ENCODE measurements at regions not wholly inside any gene's neighbourhood (a gene's known extent, or its start where the extent isn't known, plus 50 kb on each side); places are given as distances from the start of the nearest gene placed in this dataset.
"Not testable (repeated sequence)": the region's sequence is repeated elsewhere in the genome, so short reads cannot be mapped to it uniquely, and the experiment has no call there.

- no peak for DNase-seq
These were observed 670.7 kb upstream of the ZNF804A start for GRCh38 chr2:183927406-183928325.

- no peak for DNase-seq
These were observed 663.3 kb upstream of the ZNF804A start for GRCh38 chr2:183935005-183935404.

GRCh38 chr2:183937220-183937619, 661.1 kb upstream of the ZNF804A start:
- no peak for DNase-seq

- no peak for DNase-seq
These were observed 652.1 kb upstream of the ZNF804A start for GRCh38 chr2:183946193-183946592.

GRCh38 chr2:183948861-183949260, 649.5 kb upstream of the ZNF804A start:
- no peak for DNase-seq

- no peak for DNase-seq
These were observed 647.7 kb upstream of the ZNF804A start for GRCh38 chr2:183950673-183951072.

GRCh38 chr2:183951630-183952029, 646.7 kb upstream of the ZNF804A start:
- no peak for DNase-seq

- DNase-seq, result no peak
These were observed 645.6 kb upstream of the ZNF804A start for GRCh38 chr2:183952741-183953140.

- no peak for DNase-seq
These were observed 634.7 kb upstream of the ZNF804A start for GRCh38 chr2:183963609-183964008.

- DNase-seq, result no peak
These were observed 633.8 kb upstream of the ZNF804A start for GRCh38 chr2:183964565-183964964.

GRCh38 chr2:183967756-183968155, 630.6 kb upstream of the ZNF804A start:
- no peak for DNase-seq

GRCh38 chr2:183975676-183976075, 622.7 kb upstream of the ZNF804A start:
- DNase-seq, result not testable (repeated sequence)

- no peak for DNase-seq
These were observed 613.5 kb upstream of the ZNF804A start for GRCh38 chr2:183984871-183985270.

GRCh38 chr2:183991968-183992367, 606.4 kb upstream of the ZNF804A start:
- DNase-seq, result no peak

GRCh38 chr2:183993052-183993451, 605.3 kb upstream of the ZNF804A start:
- DNase-seq, result no peak

GRCh38 chr2:183995632-183996031, 602.7 kb upstream of the ZNF804A start:
- no peak for DNase-seq

GRCh38 chr2:183996825-183997793, 601.2 kb upstream of the ZNF804A start:
- DNase-seq, result no peak

- no peak for DNase-seq
These were observed 600.1 kb upstream of the ZNF804A start for GRCh38 chr2:183998041-183998796.

GRCh38 chr2:183998797-183999190, 599.5 kb upstream of the ZNF804A start:
- no peak for DNase-seq

GRCh38 chr2:184004289-184004947, 593.9 kb upstream of the ZNF804A start:
- no peak for DNase-seq

GRCh38 chr2:184004948-184005672, 593.2 kb upstream of the ZNF804A start:
- no peak for DNase-seq
